ENCODE measurements at regions not wholly inside any gene's neighbourhood (a gene's known extent, or its start where the extent isn't known, plus 50 kb on each side); places are given as distances from the start of the nearest gene placed in this dataset.

DNA sequence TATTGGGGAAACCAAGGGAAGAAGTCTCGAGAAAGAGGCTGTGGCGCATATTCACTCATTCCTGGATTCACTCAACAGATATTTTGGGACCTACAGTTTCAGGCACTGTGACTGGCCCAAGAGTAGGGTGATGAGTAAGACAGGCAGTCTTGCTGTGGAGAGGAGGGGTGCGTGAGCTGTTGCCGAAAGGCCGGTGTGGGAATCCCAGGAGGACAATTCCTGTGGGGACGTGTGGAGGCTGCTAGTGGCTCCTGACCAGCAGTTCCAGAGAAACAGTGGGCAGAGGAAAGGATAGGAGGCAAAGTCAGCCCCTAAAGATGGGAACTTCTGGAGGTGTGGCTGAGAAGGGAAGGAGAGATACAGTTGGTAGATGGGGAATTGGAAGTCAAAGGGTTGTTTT is 59.3 kb upstream of the GRB10 start:
- TF ChIP-seq, protein P1, sequence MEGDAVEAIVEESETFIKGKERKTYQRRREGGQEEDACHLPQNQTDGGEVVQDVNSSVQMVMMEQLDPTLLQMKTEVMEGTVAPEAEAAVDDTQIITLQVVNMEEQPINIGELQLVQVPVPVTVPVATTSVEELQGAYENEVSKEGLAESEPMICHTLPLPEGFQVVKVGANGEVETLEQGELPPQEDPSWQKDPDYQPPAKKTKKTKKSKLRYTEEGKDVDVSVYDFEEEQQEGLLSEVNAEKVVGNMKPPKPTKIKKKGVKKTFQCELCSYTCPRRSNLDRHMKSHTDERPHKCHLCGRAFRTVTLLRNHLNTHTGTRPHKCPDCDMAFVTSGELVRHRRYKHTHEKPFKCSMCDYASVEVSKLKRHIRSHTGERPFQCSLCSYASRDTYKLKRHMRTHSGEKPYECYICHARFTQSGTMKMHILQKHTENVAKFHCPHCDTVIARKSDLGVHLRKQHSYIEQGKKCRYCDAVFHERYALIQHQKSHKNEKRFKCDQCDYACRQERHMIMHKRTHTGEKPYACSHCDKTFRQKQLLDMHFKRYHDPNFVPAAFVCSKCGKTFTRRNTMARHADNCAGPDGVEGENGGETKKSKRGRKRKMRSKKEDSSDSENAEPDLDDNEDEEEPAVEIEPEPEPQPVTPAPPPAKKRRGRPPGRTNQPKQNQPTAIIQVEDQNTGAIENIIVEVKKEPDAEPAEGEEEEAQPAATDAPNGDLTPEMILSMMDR (IDR thresholded peaks at IDR 0.05; ENCODE audit: insufficient read depth, low read length) = no peak
- TF ChIP-seq GABPA (IDR thresholded peaks at IDR 0.05; ENCODE audit: low read depth) = no peak
- no peak for TF ChIP-seq SPI1 (IDR thresholded peaks at IDR 0.05; ENCODE audit: borderline replicate concordance, low read depth)
- TF ChIP-seq, protein P2, sequence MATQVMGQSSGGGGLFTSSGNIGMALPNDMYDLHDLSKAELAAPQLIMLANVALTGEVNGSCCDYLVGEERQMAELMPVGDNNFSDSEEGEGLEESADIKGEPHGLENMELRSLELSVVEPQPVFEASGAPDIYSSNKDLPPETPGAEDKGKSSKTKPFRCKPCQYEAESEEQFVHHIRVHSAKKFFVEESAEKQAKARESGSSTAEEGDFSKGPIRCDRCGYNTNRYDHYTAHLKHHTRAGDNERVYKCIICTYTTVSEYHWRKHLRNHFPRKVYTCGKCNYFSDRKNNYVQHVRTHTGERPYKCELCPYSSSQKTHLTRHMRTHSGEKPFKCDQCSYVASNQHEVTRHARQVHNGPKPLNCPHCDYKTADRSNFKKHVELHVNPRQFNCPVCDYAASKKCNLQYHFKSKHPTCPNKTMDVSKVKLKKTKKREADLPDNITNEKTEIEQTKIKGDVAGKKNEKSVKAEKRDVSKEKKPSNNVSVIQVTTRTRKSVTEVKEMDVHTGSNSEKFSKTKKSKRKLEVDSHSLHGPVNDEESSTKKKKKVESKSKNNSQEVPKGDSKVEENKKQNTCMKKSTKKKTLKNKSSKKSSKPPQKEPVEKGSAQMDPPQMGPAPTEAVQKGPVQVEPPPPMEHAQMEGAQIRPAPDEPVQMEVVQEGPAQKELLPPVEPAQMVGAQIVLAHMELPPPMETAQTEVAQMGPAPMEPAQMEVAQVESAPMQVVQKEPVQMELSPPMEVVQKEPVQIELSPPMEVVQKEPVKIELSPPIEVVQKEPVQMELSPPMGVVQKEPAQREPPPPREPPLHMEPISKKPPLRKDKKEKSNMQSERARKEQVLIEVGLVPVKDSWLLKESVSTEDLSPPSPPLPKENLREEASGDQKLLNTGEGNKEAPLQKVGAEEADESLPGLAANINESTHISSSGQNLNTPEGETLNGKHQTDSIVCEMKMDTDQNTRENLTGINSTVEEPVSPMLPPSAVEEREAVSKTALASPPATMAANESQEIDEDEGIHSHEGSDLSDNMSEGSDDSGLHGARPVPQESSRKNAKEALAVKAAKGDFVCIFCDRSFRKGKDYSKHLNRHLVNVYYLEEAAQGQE (IDR thresholded peaks at IDR 0.05; ENCODE audit: insufficient replicate concordance, low read depth) = no peak
- no peak for TF ChIP-seq POLR2AphosphoS5 (IDR thresholded peaks at IDR 0.05; ENCODE audit: low read depth)

DNA sequence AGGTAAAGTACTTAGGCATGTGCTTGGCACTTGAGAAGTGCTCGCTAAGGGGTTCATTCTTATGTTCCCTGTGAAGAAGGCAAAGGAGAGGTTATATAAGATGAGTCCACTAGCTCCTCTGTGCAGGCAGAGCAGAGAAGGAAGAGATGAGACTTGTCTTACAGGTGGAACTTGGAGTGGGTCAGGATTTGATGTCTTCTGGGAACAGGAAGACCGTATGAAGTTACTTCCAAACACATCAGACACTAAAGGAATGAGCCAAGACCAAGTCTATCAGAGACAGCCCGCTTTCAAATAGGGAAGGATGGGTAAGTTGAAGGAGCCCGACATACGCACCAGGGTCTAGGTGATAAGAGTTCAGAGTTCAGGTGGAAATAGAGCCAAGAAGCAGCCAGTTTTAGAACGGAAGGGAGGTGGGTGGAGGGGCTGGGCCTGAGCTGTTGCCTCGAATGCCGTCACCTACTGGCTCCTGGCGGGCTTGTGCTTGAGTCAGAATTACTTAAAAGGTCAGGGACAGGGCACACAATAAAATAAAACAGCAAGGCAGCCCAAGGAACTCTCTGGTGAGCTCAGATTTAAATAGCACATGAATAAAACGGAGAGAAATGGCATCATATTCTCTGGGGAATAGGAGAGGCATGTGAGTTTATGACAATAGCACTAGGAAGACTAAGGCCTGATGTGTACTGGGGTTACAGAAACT is 56.1 kb upstream of the GRB10 start:
- Histone ChIP-seq H3K27ac (replicated peaks) (no peak overlapping the region), H3K27me3 (ENCODE audit: insufficient read depth, poor library complexity, severe bottlenecking) (no peaks in the 10 kb centered on the region), H3K4me3 (replicated peaks; ENCODE audit: insufficient read depth, low read length) (no peak overlapping the region)
- no peak for DNase-seq (ENCODE audit: low read depth in 1 of 2, low spot score in 1 of 2)
- no peak for TF ChIP-seq GABPA (IDR thresholded peaks at IDR 0.05; ENCODE audit: low read depth)
- TF ChIP-seq, protein P2 (IDR thresholded peaks at IDR 0.05; ENCODE audit: insufficient replicate concordance, low read depth) = no peak
- TF ChIP-seq POLR2AphosphoS5 (IDR thresholded peaks at IDR 0.05; ENCODE audit: low read depth) = no peak
- TF ChIP-seq, protein P1 (IDR thresholded peaks at IDR 0.05; ENCODE audit: insufficient read depth, low read length) = no peak
- no peak for TF ChIP-seq SPI1 (IDR thresholded peaks at IDR 0.05; ENCODE audit: borderline replicate concordance, low read depth)

More for the DNA sequence above, 59.3 kb upstream of the GRB10 start:
- DNase-seq (ENCODE audit: low read depth in 1 of 2, low spot score in 1 of 2) = no peak
- no peak overlapping the region for H3K27ac ChIP-seq (replicated peaks)
- H3K27me3 ChIP-seq (ENCODE audit: insufficient read depth, poor library complexity, severe bottlenecking) = no peaks in the 10 kb centered on the region
- no peak overlapping the region for H3K4me3 ChIP-seq (replicated peaks; ENCODE audit: insufficient read depth, low read length)

GRCh38 chr7:50837965-50838364 is 55.3 kb upstream of the GRB10 start:
- Histone ChIP-seq H3K4me3 (replicated peaks; ENCODE audit: insufficient read depth, low read length) (no peak overlapping the region), H3K27ac (replicated peaks) (no peak overlapping the region), H3K27me3 (ENCODE audit: insufficient read depth, poor library complexity, severe bottlenecking) (no peaks in the 10 kb centered on the region)
- DNase-seq (ENCODE audit: low read depth in 1 of 2, low spot score in 1 of 2) = no peak
- no peak for TF ChIP-seq POLR2AphosphoS5 (IDR thresholded peaks at IDR 0.05; ENCODE audit: low read depth)
- no peak for TF ChIP-seq SPI1 (IDR thresholded peaks at IDR 0.05; ENCODE audit: borderline replicate concordance, low read depth)
- TF ChIP-seq, protein P1 (IDR thresholded peaks at IDR 0.05; ENCODE audit: insufficient read depth, low read length) = no peak
- TF ChIP-seq, protein P2 (IDR thresholded peaks at IDR 0.05; ENCODE audit: insufficient replicate concordance, low read depth) = no peak
- TF ChIP-seq GABPA (IDR thresholded peaks at IDR 0.05; ENCODE audit: low read depth) = no peak
